GM10248 (cell line): ENCODE measurements at regions not wholly inside any gene's neighbourhood (a gene's known extent, or its start where the extent isn't known, plus 50 kb on each side); places are given as distances from the start of the nearest gene placed in this dataset.
"Not testable (repeated sequence)": the region's sequence is repeated elsewhere in the genome, so short reads cannot be mapped to it uniquely, and the experiment has no call there.

Experiments
- CTCF ChIA-PET: fragments of 300-600 bp; sonication (Branson Sonifier 250); formaldehyde crosslinking; extraction: SDS; loops from one replicate; lab custom pipeline; 2021; ENCODE audit warnings: antibody characterized with exemption; lab: Yijun Ruan, JAX
- POLR2A ChIA-PET: fragments of 350-650 bp; sonication (Branson Sonifier 250); formaldehyde crosslinking; extraction: SDS; loops from one replicate; lab custom pipeline; 2020; ENCODE audit warnings: antibody characterized with exemption; lab: Yijun Ruan, JAX
- DNase-seq: peaks from one replicate; pipeline ENCODE4 v3.0.0; 2012; ENCODE audit errors: extremely low spot score
- TF ChIP-seq, protein P1 (sequence below): IDR thresholded peaks from 2 replicates; pipeline ENCODE4 v1.5.1; 2012; ENCODE audit warnings: mild to moderate bottlenecking, low read depth; ENCODE audit errors: extremely low read depth, missing control alignments, control extremely low read depth

DNA sequence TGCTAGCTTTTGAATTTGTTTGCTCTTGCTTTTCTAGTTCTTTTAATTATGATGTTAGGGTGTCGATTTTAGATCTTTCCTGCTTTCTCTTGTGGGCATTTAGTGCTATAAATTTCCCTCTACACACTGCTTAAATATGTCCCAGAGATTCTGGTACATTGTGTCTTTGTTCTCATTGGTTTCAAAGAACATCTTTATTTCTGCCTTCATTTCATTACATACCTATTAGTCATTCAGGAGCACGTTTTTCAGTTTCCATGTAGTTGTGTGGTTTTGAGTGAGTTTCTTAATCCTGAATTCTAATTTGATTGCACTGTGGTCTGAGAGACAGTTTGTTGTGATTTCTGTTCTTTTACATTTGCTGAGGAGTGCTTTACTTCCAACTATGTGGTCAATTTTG, 51.2 kb upstream of the MB21D2 start:
- DNase-seq, CTCF ChIA-PET, POLR2A ChIA-PET: not testable (repeated sequence)

DNA sequence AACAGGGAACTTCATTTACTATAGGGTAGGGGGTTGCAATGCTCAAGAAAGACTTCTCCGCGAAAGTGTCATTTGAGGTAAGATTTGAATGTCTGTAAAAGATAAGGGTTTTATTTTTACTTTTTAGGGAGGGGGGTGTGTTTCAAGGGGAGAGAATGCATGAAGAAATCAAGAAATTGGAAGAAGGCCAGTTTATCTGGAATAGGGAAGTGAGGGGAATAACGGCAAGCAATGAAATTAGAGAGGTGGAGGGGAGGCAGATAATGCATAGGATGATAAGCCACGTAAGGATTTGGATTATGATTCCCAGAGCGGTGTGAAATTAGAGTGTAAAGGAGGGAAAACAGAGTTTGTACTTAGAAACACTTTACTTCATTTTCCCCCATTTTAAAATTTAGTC, 63.0 kb upstream of the MB21D2 start:
- ChIA-PET POLR2A (no interaction called here), CTCF (no interaction called here)
- TF ChIP-seq, protein P1, sequence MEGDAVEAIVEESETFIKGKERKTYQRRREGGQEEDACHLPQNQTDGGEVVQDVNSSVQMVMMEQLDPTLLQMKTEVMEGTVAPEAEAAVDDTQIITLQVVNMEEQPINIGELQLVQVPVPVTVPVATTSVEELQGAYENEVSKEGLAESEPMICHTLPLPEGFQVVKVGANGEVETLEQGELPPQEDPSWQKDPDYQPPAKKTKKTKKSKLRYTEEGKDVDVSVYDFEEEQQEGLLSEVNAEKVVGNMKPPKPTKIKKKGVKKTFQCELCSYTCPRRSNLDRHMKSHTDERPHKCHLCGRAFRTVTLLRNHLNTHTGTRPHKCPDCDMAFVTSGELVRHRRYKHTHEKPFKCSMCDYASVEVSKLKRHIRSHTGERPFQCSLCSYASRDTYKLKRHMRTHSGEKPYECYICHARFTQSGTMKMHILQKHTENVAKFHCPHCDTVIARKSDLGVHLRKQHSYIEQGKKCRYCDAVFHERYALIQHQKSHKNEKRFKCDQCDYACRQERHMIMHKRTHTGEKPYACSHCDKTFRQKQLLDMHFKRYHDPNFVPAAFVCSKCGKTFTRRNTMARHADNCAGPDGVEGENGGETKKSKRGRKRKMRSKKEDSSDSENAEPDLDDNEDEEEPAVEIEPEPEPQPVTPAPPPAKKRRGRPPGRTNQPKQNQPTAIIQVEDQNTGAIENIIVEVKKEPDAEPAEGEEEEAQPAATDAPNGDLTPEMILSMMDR = no peak
- no peak for DNase-seq

DNA sequence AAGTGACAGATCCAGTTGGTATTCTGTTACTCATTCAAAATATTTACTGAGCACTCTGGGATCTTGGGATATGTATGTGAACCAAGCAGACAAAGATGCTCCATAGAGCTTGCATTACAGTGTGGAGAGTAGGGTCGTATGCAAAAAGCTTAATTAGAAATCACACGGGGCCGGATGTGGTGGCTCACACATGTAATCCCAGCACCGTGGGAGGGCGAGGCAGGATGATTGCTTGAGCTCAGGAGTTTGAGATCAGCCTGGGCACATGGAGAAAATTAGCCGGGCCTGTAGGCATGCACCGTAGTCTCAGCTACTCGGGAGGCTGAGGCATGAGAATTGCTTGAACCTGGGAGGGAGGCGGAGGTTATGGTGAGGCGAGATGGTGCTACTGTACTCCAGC, 68.7 kb upstream of the MB21D2 start:
- no peak for DNase-seq
- ChIA-PET POLR2A (no interaction called here), CTCF (interaction anchor here (1.0 to 1.1 kb wide), 2 partner anchors 24 to 185 kb away, joined by 3 read pairs; no protein-coding TSS in a partner anchor)
- TF ChIP-seq, protein P1 = no peak

DNA sequence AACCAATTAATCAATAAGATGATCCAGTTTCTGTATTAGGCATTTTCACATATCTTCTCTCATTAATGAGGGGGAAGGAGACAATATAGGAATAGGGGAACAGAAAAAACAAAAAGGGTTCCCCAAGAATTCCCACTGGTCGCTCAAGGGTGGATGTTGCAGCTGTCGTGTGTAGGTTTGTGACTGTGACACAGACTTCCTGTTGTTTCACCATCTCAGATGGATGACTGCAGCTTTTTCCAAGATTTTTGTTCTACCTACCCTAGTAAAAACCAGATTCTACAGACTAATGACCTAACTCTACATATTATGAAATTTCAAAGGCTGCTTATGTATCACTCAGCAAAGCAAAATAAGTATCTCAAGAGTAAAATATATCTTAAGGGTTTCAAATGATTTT, 73.7 kb upstream of the MB21D2 start:
- no peak for DNase-seq
- TF ChIP-seq, protein P1 = no peak
- CTCF ChIA-PET = no interaction called here
- POLR2A ChIA-PET = no interaction called here

DNA sequence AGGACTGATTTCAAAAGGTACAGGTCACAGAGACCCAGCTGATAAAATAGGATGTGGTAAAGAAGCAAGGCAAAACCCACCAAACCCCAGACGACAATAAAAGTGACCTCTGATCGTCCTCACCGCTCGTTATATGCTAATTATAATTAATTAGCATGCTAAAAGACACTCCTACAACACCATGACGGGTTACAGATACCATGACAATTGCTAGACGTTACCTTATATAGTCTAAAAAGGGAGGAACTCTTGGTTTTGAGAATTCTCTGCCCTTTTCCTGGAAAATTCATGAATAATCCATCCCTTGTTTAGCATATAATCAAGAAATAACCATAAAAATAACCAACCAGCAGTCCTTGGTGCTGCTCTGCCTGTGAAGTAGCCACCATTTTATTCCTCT, 74.7 kb upstream of the MB21D2 start:
- no peak for DNase-seq
- ChIA-PET CTCF (interaction anchor here (1.0 to 1.5 kb wide), 3 partner anchors 10 to 179 kb away, joined by 3 to 4 read pairs (median 4); no protein-coding TSS in a partner anchor), POLR2A (no interaction called here)
- TF ChIP-seq, protein P1 = no peak

DNA sequence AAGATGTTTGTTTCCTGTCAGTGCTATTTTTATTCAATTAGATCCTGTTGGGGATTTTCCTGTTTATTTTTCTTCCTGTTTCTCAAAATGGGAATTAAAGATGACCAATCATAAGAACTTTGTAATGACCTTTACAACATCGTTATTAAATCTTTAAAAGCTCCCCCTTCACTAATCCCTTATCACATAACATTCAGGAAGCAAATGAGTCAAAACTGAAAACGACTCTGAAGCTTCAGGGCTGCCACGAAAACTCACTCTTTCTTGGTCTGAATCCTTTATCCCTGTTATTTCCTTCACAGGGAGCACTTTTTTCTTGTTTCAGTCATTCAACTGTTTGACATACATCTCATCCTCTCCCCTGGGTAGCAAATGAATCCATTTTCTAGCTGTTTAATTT, 75.8 kb upstream of the MB21D2 start:
- ChIA-PET POLR2A (no interaction called here), CTCF (interaction anchor here (1.2 to 1.5 kb wide), 3 partner anchors 31 to 181 kb away, joined by 3 to 4 read pairs (median 4); no protein-coding TSS in a partner anchor)
- TF ChIP-seq, protein P1 = no peak
- DNase-seq = no peak

DNA sequence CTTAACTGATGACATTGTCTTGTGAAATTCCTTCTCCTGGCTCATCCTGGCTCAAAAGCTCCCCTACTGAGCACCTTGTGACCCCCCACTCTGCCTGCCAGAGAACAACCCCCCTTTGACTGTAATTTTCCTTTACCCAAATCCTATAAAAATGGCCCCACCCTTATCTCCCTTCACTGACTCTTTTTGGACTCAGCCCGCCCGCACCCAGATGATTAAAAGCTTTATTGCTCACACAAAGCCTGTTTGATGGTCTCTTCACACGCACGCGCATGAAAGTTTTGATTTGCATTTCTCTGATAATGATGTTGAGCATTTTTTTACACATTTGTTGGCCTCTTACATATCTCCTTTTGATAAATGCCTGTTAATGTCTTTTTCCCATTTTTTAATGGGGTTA, 83.5 kb upstream of the MB21D2 start:
- POLR2A ChIA-PET, DNase-seq: not testable (repeated sequence)
- CTCF ChIA-PET = interaction anchor here (1.3 kb wide), 1 partner anchor 41 kb away, joined by 4 read pairs; no protein-coding TSS in a partner anchor

DNA sequence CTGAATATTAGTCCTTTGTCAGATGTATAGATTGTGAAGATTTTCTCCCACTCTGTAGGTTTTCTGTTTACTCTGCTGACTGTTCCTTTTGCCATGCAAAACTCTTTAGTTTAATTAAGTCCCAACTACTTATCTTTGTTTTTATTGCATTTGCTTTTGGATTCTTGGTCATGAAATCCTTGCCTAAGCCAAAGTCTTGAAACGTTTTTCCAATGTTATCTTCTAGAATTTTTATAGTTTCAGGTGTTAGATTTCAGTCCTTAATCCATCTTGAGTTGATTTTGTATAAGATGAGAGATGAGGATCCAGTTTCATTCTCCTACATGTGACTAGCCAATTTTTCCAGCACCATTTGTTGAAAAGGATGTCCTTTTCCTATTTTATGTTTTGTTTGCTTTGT, 86.0 kb upstream of the MB21D2 start:
- CTCF ChIA-PET = interaction anchor here (1.0 kb wide), 1 partner anchor 85 kb away, joined by 3 read pairs; no protein-coding TSS in a partner anchor
- POLR2A ChIA-PET, DNase-seq: not testable (repeated sequence)
